NCI-H1436 treated with DMSO at 0.1 percent for 48 hours (cell line): ENCODE measurements at regions not wholly inside any gene's neighbourhood (a gene's known extent, or its start where the extent isn't known, plus 50 kb on each side); places are given as distances from the start of the nearest gene placed in this dataset.
"Not testable (repeated sequence)": the region's sequence is repeated elsewhere in the genome, so short reads cannot be mapped to it uniquely, and the experiment has no call there.

ENCODE experiments used
- DNase-seq: peaks from one replicate; lab custom pipeline; 2025; lab: John Stamatoyannopoulos, UW

DNA sequence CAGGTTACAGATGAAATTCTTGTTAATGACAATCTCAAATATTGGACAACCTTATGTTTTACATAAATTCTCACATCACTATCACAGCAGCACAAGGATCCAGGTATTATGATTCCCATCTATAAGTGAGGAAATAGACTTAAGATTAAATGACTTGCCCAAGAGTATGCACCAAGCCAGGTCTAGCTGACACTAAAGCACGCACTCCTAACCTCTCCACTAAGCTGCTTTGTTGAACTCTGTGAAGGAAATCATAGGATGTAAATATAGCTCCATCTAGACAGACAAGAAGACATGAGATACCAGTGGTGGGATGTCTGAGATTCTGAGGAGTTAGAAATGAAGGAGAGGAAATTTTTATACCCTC lies 87.9 kb downstream of the PHLDA1 start:
- no peak for DNase-seq

DNA sequence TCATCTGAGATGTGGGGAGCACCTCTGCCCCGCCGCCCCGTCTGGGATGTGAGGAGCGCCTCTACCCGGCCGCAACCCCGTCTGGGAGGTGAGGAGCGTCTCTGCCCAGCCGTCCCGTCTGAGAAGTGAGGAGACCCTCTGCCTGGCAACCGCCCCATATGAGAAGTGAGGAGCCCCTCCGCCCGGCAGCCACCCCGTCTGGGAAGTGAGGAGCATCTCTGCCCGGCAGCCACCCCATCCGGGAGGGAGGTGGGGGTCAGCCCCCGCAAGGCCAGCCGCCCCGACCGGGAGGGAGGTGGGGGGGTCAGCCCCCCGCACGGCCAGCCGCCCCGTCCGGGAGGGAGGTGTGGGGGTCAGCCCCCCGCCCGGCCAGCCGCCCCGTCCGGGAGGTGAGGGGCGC lies 89.9 kb downstream of the PHLDA1 start:
- not testable (repeated sequence) for DNase-seq

DNA sequence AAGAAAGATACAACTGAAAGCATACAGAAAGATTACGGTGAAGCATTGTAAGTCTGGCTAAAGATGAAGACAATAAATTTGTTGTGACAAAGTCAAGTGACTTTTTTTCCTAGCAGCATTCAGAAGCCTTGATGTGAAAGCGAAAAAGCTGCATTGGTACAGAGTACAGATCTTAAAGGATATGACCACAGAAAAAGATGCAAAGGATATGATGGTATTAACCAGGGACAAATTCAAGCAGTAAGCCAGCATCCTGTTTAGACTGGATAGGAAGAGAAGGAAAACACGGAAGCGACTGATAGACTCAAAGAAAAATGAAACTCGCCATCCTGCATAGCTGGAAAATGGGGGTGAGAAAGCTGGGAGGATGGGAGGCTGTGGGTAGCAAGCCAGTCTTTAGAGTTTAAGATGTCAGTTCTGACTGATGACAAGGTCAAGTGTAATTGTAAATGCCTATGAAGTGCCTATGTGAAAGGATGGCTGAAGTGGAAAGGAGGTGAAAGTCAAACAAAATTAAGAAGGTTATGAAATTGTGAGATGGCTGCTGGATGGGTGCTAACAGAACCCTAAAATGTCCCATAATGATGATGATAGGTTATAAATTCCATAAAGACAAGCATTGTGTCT lies 92.4 kb downstream of the PHLDA1 start:
- no peak for DNase-seq

DNA sequence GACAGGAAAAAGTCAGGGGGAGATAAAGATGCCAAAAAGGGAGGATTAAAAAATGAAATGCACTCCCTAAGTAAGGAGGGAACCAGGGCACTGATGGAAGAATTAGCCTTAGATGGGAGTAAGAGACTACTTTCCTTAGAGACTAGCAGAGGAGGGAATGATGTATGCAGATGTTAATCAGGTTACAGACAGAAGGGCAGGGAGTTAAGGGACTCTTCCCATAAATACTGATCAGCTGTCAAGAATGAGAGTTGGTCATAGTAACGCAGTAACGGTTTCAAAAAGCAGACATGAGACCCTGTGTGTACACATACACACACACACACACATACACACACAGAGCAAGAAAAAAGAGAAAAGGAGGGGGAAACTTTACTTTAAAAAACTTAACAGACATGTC lies 93.4 kb downstream of the PHLDA1 start:
- no peak for DNase-seq

DNA sequence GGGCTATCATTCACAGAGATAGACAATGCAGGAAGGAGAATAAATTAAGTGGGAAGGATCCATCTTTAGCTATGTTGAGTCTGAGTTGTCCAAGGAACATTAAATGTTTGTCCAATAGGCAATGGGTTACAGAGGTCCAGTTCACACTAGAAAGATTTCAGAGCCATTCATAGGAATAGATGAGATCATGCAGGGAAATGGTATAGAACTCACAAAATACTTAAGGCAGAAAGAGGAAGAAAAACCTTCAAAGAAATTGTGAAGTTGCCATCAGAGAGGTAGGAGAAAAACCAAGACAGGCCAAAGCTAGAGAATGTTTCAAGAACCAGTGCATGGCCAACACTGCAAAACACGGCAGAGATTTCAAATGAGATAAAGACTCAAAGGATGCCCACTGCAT lies 94.1 kb downstream of the PHLDA1 start:
- DNase-seq, result no peak

DNA sequence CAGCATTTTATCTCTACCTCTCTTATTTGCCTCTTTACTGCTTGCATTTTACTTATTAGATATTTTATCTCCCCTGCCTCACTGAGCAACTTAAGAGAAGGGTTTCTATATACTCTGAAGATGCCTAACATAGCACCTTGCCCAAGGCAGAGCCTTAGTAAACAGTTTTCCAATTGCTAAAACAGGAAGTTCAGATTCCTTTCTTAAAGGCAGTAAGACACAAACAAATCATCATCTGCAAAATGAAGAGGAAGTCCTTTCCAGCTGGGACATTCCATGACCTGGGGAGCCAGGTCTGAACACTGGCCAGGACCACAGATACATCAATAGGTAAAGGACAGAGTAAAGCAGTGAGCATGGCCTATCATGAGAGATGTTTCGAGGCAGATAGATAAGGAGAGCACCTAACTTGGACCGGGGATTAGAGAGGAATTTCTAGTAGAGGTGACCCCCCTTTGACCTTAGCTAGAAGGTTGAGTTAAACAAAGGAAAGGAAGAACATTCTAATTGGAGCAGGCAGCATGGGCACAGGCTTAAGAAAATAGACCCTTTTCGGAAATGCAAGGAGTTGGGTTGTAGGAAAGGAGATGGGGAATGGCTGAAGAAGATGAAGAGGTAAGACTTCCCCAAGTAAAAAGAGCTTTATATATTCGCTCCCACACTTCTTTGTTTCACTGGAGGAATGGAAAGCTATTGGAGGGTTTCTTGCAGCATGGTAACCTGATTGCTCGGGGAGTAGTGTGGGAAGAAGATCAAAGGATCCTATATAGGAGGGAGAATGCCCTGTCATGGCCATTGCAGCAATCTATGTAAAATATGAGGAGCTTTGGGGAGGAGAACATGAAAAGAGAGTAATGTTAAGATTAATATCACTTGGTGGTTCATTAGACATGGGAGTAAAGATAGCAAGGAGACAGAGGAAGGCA lies 94.8 kb downstream of the PHLDA1 start:
- no peak for DNase-seq

DNA sequence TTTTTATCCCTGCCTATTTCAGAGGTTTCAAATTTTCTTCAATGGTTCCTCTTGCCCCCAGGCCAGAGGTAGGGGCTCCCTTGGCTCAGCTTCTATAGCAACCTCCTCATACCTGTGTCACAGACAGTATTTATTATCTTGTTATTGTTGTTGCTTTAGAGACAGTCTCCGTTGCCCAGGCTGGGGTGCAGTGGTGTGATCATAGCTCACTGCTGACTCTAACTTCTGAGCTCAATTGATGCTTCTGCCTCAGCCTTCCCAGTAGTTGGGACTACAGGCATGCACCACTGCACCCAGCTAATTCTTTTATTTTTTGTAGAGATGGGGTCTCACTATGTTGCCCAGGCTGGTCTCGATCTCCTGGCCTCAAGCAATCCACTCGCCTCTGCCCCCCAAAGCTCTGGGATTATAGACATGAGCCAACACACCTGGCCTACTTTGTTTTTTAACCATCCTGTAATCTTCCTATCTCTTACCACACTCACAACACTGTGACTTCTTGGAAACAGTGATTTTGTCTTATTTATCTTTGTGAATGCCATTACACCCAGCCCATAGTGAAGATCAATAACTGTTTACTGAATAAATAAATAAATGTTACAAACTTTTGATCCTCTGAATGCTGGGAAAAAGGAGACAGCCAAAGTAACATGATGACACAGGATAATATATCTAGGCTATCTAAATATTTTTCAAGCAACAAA lies 95.9 kb downstream of the PHLDA1 start:
- no peak for DNase-seq

DNA sequence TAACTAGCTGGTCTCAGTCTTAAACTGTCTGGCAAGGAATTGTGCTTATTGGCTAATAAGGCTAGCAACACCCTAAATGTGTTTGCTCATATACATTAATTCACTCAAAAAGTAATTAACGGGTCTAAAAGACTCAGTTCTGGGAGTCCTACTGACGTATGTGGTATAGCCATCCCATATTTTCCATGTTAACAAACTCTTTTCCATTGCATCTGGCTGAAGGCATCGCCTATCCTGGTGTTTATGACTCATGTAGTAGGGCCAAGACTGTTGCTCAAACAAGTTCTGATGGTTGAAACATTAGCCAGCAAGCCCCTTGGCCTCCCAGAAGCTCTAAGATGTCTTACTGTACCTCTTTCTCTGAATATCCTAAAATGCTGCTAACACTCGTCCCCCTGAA lies 98.5 kb downstream of the PHLDA1 start:
- DNase-seq, result no peak

DNA sequence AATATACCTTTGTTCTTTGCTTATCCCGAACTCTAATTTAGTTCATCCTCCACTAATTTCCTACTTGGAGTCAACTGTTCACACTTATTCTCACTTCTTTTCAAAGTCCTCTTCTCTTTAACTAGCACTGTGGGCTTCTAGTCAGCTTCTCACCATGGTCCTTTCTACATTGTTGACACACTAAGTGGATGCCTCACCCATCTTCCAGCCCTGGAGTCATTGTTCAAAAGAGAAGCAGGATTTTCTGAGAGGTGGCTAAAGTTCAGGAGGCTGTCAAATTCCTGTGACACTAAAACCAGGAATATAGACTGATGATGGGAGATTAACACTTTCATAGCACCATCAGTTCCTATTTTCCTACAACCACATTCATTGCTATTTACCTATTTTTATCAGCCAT lies 99.3 kb downstream of the PHLDA1 start:
- no peak for DNase-seq

DNA sequence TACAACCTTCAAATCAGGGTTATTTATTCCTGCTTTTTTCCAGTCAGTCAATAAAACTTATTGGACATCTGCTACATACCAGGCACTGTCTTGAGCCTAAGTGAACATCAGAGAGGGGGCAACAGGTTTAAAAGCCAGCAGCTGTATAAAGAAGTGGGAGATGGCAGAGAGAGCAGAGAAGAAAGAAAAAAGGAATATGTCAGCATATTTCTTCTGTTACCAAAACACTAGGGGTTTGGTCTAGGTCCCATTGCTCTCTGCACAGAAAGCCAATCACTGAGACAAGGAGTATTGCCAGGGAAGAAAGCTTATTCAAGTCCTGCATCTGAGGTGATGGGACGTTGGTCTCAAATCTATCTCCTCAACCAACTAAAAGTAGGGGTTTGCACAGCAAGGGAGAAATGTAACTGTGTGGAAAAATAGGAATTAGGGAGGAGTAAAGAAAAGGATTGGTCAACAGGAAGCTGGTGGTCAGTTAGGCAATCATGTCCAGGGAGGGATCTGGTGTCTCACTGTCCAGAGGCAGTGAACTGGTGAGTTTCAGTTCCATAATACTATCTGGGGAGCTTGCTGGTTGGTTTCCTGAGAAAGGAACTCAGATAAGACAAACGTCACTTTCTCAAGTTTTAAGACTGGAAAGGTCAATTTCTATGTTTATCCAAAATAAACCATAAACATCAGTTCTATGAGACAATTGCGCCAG lies 107.5 kb downstream of the PHLDA1 start:
- no peak for DNase-seq

DNA sequence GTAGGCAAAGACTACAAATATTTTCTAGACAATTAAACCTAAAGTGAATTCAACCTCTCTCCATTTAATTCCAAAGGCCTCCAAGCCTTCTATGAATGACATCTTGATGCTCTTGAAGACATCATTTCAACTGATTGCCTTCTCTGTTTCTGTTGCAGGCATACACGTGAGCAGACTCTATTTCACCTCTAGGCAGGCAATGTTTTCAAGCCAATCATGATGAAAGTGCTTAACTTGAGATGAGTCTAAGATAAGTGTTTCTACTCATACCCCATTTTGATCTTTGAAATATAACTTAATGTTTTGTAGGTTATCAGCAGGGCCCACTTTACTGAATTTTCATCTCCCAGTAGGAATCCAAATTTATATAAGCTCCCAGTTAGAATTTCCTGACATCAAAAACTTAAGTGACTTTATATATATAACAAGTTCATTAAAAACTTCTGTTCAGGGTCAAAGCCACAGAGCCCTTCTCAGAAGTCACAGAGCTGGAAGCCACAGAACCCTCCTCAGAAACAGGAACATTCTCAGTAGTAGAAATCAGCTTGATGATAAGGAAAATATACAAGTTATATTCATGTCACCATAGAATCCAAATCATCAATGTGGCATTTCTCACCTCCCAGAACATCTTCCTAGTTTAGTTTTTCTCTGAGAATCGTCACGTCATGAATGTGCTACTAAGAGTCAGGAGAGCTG lies 108.5 kb downstream of the PHLDA1 start:
- no peak for DNase-seq

DNA sequence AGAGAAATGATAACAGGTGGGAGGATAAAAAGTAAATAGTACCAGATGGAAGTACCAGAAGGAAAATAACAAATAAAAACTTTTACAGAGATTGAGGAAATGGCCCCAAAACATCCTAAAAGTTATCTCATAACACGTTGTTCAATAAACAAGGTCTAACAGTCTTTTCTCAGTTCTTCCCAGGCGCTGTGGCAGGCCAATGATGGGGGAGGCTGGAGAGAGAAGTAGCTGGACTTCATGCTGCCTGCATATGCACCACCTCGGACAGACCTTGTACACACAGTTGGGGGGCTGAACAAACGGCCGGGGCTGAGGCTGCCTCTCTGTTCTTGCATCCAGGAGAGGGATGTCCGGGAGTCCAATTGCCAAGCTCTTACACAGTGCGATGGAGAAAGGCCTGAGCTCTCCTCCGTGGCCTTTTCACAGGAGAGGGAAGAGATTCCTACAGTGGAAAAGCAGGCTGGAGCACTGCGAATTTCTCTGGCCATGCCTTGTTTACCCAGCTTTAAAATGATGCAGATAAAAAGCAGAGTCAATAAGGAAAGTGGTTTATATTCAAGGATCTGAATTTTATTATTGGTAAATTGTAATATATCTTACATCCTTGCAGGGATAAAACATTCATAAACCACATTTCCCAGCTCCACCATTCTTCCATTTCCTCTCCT lies 109.8 kb downstream of the PHLDA1 start:
- no peak for DNase-seq

DNA sequence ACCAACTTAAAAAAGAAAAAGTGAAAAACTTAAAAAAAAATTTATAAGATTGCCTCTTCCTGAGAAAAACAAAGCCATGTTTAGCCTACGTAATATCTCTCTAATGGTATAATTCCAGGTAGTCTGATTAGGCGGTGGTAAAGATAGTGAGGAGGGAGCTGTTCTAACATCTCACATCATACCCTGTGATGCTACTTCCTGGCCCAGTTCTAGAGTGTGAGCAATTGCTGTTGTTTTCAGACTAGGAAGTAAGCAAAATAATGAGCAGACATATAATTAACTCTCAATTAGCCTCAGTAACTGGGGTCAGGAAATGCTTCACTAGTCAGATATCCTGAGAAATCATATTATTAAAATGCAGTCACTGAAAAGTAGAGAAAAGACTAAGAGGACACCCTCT lies 113.9 kb downstream of the PHLDA1 start:
- DNase-seq, result no peak

DNA sequence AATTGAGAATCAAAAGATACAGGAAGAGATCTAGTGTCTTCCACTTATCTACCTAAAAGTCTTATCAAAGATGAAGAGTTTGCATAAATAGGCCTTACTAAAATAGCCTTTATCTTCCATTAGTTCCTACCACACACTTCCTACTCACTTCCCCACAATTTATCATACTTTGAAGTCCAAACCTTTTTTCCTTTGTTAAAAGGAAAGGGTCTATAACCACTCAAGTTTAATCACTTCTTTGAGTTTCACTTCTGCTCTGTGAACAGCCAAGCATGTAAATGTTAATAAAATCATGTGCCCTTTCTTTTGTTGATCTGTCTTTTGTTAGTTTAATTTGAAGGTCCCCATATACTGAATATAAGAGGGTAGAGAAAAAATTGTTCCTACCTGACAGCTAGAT lies 114.5 kb downstream of the PHLDA1 start:
- DNase-seq, result no peak

DNA sequence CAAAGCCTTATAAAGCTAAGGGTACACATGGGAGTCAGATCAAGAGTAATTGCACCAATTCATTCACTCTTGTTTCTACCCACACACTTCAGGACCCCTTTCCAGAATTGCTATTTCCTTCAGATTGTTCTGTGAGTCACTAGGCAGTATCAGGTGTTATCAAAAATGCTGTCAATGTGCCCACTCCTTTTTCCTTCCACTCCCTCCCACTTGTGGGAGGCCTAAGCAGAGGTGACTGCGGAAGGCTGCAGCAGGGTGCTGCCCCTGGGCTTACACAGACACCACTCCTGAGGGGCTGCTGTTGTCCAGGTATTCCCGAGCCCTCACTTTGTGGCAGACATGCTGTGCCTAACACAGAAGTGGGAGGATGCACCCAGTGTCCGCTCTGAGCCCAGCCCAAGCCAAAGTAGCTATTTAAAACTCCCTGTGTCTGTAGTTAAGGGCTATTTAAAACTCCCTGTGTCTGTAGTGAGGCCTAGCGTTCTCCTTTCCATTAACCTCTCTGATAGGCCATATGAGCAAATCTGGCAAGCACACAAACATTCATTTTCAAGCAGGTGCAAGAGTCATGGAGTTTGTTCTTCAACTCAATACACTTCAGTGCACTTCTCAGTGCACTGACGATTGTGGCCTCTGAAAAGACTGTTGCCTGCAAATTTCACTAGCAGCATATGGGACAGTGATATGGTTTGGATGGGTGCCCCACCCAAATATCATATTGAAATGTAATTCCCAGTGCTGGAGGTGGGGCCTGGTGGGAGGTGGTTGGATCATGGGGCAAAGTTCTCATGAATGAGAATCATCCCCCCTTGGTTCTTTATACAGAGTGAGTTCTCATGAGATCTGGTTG lies 117.8 kb downstream of the PHLDA1 start:
- no peak for DNase-seq

DNA sequence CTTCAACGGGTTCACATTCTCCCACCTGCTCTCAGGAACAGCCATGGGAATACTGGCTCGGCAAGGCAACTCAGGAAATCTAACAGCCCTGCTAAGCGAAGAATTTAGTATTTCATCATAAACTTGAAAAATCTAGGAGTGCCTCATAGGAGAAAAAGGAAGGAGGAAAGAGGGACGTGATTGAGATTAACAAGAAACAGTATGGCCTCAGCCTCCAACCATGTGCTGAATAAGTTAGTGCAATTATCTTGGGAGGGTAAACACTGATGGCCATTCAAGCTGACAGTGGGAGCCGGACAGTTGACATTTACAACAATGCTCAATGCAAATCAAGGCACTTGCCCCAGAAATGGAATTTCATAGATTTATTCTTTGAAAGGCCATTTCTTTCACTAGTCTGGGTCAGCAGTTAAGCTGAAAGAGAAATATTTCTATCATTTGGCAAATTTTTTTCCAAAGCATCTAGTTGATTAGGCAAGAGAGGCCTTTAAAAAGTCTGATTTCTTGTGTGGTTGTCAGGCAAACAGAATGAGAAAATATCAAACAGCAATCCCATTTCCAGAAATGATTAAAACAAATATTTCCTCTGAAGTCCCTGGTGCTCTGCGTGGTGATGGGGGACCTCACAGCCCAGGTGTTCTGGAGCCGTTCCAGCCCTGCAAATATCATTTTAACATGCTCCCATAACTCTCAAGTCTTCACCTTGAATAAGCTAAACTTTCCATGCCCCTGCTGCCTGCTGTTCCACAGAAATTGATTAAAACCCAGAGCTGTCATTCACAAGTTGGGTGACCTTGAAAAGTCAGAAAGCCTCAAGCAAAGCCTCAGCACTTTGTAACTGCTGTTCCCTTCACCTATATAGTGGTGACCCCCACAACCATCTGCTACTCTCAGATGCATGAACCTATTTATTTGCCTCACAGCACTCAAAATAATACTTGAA lies 121.6 kb downstream of the PHLDA1 start:
- DNase-seq, result no peak

DNA sequence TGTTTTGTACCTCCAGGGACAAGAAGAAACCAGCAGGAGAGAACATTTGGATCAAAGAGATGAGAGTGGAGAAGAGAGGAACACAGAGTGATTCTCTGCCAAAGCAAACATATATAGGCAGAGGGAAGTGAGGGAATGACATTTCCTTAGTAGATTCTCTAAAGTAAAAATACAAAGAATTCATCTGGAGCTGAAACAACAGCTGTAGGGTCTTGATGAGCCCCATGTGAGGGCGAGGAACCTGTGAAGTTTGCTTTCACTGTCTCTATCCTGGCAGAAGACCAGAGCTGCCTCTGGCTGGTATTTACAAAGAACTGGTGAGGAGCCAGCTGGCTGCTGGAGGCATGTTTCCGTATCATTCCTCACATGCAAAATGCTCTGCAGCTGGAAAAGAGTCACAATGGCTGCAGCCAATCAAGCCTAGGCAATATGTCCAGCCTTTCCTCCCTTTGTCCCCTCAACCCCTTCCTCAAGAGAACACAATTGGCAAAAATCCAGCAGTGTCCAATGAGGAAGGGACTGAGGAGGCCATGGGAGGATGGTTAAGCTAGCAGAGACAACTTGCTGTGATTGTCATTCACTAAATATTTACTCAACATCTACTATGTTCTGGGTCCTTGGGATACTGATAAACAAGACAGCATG lies 122.5 kb downstream of the PHLDA1 start:
- DNase-seq, result no peak

DNA sequence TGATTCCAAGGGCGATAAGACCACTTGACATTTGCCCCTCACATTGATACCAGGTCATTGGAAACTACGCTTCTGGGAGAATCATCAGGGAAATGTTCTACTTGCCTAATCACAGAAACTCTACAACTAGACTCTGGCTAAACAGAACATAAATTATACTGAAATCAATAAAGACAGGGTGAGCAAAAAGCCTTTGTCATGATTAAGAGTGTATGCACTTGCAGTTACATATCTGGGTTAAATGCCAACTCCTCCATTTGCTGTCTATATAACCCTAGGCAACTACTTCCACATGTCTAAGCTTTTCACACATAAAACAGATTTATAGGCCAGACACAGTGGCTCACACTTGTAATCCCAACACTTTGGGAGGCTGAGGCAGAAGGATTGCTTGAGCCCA lies 125.7 kb downstream of the PHLDA1 start:
- no peak for DNase-seq

DNA sequence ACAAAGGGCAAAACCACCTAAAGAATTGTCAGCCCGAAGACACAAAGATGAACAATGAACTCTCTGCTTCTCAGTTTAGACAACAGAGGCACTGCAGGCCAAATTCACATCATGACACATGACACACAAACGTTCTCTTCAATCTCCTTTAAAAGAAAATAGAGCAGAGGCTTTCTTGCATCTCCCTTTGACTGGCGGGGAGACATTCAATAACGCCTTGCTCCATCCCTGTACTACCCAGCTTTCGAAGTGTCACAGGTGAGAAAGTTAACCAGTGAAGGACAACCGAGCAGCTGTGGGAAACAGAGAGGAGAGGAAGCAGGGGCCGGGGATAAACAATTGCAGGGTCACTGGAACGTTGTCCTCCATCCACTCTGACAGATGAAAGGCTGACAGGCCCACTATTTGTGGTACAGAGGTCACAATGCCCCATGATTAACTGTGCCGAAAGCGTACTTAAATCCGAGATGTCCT lies 130.8 kb downstream of the PHLDA1 start:
- DNase-seq, result no peak
